ENCODE measurements at regions not wholly inside any gene's neighbourhood (a gene's known extent, or its start where the extent isn't known, plus 50 kb on each side); places are given as distances from the start of the nearest gene placed in this dataset.

DNA sequence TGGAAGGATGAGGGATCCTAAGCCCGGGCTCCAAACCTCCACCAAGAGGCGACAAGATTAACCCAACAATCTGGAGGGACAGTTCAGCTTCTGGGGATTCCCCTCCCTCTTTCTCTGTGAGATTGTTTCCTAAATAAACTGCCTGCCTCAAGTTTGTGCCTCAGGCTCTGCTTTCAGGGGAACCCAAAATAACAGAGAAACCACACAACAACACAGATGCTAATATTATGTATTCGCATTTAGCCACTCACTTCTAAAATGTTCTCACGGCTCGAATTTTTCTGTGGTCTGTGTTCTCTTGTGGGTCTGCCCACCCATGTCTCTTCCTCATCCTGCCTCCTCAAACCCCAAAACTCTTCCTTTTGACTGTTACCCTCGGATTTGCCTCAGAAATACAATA, 1381.1 kb upstream of the SLC10A2 start:
- no peak for DNase-seq
- Histone ChIP-seq H3K9me3 (no peaks in the 10 kb centered on the region), H3K27me3 (no peaks in the 10 kb centered on the region), H3K36me3 (no peaks in the 10 kb centered on the region), H3K4me1 (no peaks in the 10 kb centered on the region), H3K4me3 (no peak overlapping the region), H3K27ac (no peak overlapping the region)
- intact Hi-C loops (cut with DNase I): no loop called here
- no peak for TF ChIP-seq EP300 (IDR thresholded peaks at IDR 0.05)
- TF ChIP-seq POLR2AphosphoS5 (IDR thresholded peaks at IDR 0.05): no peak
- TF ChIP-seq, protein P1, sequence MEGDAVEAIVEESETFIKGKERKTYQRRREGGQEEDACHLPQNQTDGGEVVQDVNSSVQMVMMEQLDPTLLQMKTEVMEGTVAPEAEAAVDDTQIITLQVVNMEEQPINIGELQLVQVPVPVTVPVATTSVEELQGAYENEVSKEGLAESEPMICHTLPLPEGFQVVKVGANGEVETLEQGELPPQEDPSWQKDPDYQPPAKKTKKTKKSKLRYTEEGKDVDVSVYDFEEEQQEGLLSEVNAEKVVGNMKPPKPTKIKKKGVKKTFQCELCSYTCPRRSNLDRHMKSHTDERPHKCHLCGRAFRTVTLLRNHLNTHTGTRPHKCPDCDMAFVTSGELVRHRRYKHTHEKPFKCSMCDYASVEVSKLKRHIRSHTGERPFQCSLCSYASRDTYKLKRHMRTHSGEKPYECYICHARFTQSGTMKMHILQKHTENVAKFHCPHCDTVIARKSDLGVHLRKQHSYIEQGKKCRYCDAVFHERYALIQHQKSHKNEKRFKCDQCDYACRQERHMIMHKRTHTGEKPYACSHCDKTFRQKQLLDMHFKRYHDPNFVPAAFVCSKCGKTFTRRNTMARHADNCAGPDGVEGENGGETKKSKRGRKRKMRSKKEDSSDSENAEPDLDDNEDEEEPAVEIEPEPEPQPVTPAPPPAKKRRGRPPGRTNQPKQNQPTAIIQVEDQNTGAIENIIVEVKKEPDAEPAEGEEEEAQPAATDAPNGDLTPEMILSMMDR (IDR thresholded peaks at IDR 0.05): no peak
- no peak for TF ChIP-seq POLR2A (IDR thresholded peaks at IDR 0.05)
- WGBS, 2 donors: 73 to 77% methylated on average over 6 of the region's 6 CpGs

GRCh38 chr13:104442536-104442935, 1376.3 kb upstream of the SLC10A2 start:
- TF ChIP-seq POLR2AphosphoS5 (IDR thresholded peaks at IDR 0.05): no peak
- TF ChIP-seq POLR2A (IDR thresholded peaks at IDR 0.05): no peak
- no peak for TF ChIP-seq EP300 (IDR thresholded peaks at IDR 0.05)
- TF ChIP-seq, protein P1 (IDR thresholded peaks at IDR 0.05): no peak
- intact Hi-C loops (cut with DNase I): no loop called here
- Histone ChIP-seq H3K27me3 (no peaks in the 10 kb centered on the region), H3K4me3 (no peak overlapping the region), H3K4me1 (no peaks in the 10 kb centered on the region), H3K9me3 (no peaks in the 10 kb centered on the region), H3K36me3 (no peaks in the 10 kb centered on the region), H3K27ac (no peak overlapping the region)
- no peak for DNase-seq
- WGBS, 2 donors: 51 to 59% methylated on average over 3 of the region's 3 CpGs

DNA sequence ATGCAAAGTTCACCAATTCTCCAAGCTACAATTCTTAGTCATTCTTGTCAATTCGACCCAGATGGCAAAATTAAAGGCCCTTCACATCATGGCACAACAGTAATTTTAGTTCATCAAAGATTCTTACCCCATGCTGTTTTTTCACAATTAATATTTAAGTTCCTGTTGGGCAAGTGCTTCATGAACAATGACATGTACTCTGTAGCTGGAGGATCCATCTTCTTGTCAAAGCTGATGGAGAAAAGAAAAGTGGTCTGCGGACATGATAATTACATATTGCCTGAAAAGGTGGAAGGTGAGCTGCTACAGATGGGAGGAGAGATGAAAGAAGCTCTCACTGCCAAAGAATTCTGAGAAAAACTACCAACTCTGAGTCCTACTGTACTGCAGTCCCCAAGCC, 1370.3 kb upstream of the SLC10A2 start:
- intact Hi-C loops (cut with DNase I): no loop called here
- TF ChIP-seq POLR2A (IDR thresholded peaks at IDR 0.05): no peak
- TF ChIP-seq POLR2AphosphoS5 (IDR thresholded peaks at IDR 0.05): no peak
- no peak for TF ChIP-seq EP300 (IDR thresholded peaks at IDR 0.05)
- TF ChIP-seq, protein P1 (IDR thresholded peaks at IDR 0.05): no peak
- 67 to 70% methylated on average over 2 of the region's 2 CpGs for WGBS, 2 donors
- no peaks in the 10 kb centered on the region for H3K9me3 ChIP-seq
- H3K27me3 ChIP-seq: no peaks in the 10 kb centered on the region
- H3K4me1 ChIP-seq: no peaks in the 10 kb centered on the region
- no peak for DNase-seq
- no peaks in the 10 kb centered on the region for H3K36me3 ChIP-seq
- no peak overlapping the region for H3K4me3 ChIP-seq
- H3K27ac ChIP-seq: no peak overlapping the region

DNA sequence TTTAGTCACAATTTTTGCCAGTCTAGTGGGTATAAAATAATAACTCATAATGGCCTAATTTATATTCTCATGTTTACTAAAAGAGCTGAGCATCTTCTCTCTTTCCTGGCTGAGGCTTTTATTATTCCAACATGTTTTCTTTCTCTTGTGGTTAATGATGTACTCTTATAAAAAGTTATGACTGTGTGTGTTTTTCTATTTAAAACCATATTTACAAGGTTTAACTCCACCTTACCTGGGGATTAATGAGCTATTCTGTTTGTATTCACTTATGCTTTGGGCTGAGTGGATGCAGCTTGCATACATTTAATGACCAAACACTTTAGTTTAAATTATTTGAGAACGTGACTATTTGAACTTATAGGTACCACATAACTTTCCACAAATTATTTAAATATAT, 1365.7 kb upstream of the SLC10A2 start:
- no peaks in the 10 kb centered on the region for H3K27me3 ChIP-seq
- no peaks in the 10 kb centered on the region for H3K36me3 ChIP-seq
- TF ChIP-seq POLR2A (IDR thresholded peaks at IDR 0.05) (no peak), POLR2AphosphoS5 (IDR thresholded peaks at IDR 0.05) (no peak), EP300 (IDR thresholded peaks at IDR 0.05) (no peak)
- TF ChIP-seq, protein P1 (IDR thresholded peaks at IDR 0.05): no peak
- no peak overlapping the region for H3K27ac ChIP-seq
- DNase-seq: no peak
- whole genome bisulfite sequencing, 2 donors: 42 to 67% methylated on average over 1 of the region's 1 CpG
- intact Hi-C loops (cut with DNase I): no loop called here
- H3K4me3 ChIP-seq: no peak overlapping the region
- no peaks in the 10 kb centered on the region for H3K9me3 ChIP-seq
- no peaks in the 10 kb centered on the region for H3K4me1 ChIP-seq

- Histone ChIP-seq H3K4me1 (no peaks in the 10 kb centered on the region), H3K36me3 (no peaks in the 10 kb centered on the region), H3K27ac (no peak overlapping the region), H3K9me3 (no peaks in the 10 kb centered on the region), H3K4me3 (no peak overlapping the region), H3K27me3 (no peaks in the 10 kb centered on the region)
- no peak for TF ChIP-seq POLR2AphosphoS5 (IDR thresholded peaks at IDR 0.05)
- TF ChIP-seq, protein P1 (IDR thresholded peaks at IDR 0.05): no peak
- TF ChIP-seq EP300 (IDR thresholded peaks at IDR 0.05): no peak
- no peak for TF ChIP-seq POLR2A (IDR thresholded peaks at IDR 0.05)
- no peak for DNase-seq
- intact Hi-C loops (cut with DNase I): no loop called here
- WGBS, 2 donors: 88 to 93% methylated on average over 4 of the region's 4 CpGs
Measured at GRCh38 chr13:104426435-104426834, 1360.2 kb upstream of the SLC10A2 start.
